Natural killer cell (primary cell): ENCODE measurements at regions not wholly inside any gene's neighbourhood (a gene's known extent, or its start where the extent isn't known, plus 50 kb on each side); places are given as distances from the start of the nearest gene placed in this dataset.

Source experiments
- ATAC-seq, 3 donors: fragments of 150-1000 bp in 2 of 3; fragments of 200-7000 bp in 1 of 3; cut with Tn5 transposase; 1 replicate in 1 of 3; 2 replicates in 2 of 3; pipeline ENCODE4 v1.10.0; 2021; ENCODE audit warnings: mild to moderate bottlenecking in 2 of 3, moderate library complexity in 2 of 3
- DNase-seq, 2 donors: peaks; one replicate each; pipeline versions ENCODE4 v3.0.0 to v3.0.0-alpha.2; 2013 to 2021; ENCODE audit warnings: mixed read lengths in 1 of 2
- H3K27ac ChIP-seq: one replicate; pipeline ENCODE4 v1.5.1; 2013; ENCODE audit warnings: mild to moderate bottlenecking, low read length
- H3K27me3 ChIP-seq: one replicate; pipeline ENCODE4 v1.6.1; 2013; ENCODE audit warnings: low read length; ENCODE audit not compliant: control insufficient read depth, insufficient read depth
- H3K36me3 ChIP-seq: one replicate; pipeline ENCODE4 v1.6.1; 2013; ENCODE audit warnings: low read length; ENCODE audit not compliant: control insufficient read depth, insufficient read depth
- H3K4me1 ChIP-seq: one replicate; pipeline ENCODE4 v1.6.1; 2013; ENCODE audit warnings: low read length; ENCODE audit not compliant: control insufficient read depth, insufficient read depth
- H3K4me3 ChIP-seq: one replicate; pipeline ENCODE4 v1.5.1; 2013; ENCODE audit warnings: low read length
- H3K9me3 ChIP-seq: one replicate; pipeline ENCODE4 v1.6.1; 2013; ENCODE audit warnings: low read length; ENCODE audit not compliant: control insufficient read depth, insufficient read depth
- H3K27ac Mint-ChIP-seq, 2 donors: one replicate each; pipeline ENCODE4 v1.8.0; 2022; ENCODE audit warnings: mild to moderate bottlenecking in 2 of 2, mixed read lengths in 2 of 2, moderate library complexity in 1 of 2
- H3K27me3 Mint-ChIP-seq, 2 donors: one replicate each; pipeline ENCODE4 v1.8.0; 2022; ENCODE audit warnings: low read depth in 2 of 2, mixed read lengths in 2 of 2
- H3K36me3 Mint-ChIP-seq: one replicate; pipeline ENCODE4 v1.8.0; 2022; ENCODE audit warnings: mixed read lengths
- H3K4me1 Mint-ChIP-seq, 2 donors: one replicate each; pipeline ENCODE4 v1.8.0; 2022; ENCODE audit warnings: mixed read lengths in 2 of 2
- H3K4me3 Mint-ChIP-seq: one replicate; pipeline ENCODE4 v1.8.0; 2022; ENCODE audit warnings: mild to moderate bottlenecking, moderate library complexity, mixed read lengths
- H3K9me3 Mint-ChIP-seq, 2 donors: one replicate each; pipeline ENCODE4 v1.8.0; 2022; ENCODE audit warnings: mixed read lengths in 2 of 2
- CTCF ChIP-seq: fragments of 200-600 bp; IDR thresholded peaks from one replicate; pipeline ENCODE4 v1.8.0; 2022; ENCODE audit warnings: antibody characterized with exemption
- WGBS: methylation state at CpG from one replicate; pipeline ENCODE4 v1.1.7; 2013; ENCODE audit warnings: missing lambda C conversion rate; ENCODE audit not compliant: insufficient coverage; 5-methylcytosine and 5-hydroxymethylcytosine counted together
- intact Hi-C: fragments of 100-400 bp; cut with micrococcal nuclease; formaldehyde crosslinking; loops from one replicate; pipeline ENCODE4 v1.14.2; 2022

DNA sequence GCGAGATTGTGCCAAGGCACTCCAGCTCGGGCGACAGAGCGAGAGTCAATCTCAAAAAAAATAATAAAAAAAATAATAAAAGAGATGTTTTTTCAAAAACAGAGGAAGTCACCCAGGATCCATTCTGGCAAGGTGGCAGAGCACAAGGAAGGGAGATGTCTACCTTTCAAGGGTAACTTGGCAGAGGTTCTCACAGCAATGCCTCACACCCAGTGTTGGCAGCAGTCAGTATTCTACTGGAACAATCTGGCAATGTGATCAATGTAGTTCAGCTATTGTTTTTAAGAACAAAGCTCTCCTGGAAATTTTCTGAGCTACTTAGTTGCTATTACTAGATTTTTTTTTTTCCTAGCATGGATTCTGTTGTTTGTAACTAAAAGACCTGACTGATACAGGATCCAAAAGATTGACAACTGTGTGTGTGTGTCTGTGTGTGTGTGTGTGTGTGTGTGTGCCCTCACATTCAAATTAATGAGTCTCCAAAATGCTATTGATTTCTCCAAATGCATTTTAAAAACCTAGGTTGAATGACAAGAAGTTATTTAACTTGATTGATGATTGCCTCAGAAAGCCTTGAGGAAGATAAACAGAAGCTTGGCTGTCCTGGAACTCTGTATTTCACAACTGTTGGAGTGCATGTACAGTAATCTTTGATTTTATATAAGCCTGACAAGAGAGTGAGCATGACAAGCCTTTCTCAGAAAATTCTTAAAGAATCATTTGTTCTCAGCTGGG is 114.1 kb upstream of the RREB1 start:
- intact Hi-C loops: no loop called here
- no peak overlapping the region for H3K27ac ChIP-seq
- ATAC-seq (no peak), DNase-seq (no peak)
- 100% methylated on average over 3 of the region's 4 CpGs for WGBS
- H3K27me3 Mint-ChIP-seq: no peaks in the 10 kb centered on the region
- H3K9me3 ChIP-seq: no peaks in the 10 kb centered on the region
- H3K4me3 ChIP-seq: no peak overlapping the region
- no peaks in the 10 kb centered on the region for H3K36me3 Mint-ChIP-seq
- no peaks in the 10 kb centered on the region for H3K9me3 Mint-ChIP-seq
- H3K4me3 Mint-ChIP-seq: no peak overlapping the region
- no peaks in the 10 kb centered on the region for H3K36me3 ChIP-seq
- H3K4me1 Mint-ChIP-seq: no peaks in the 10 kb centered on the region
- no peak overlapping the region for H3K27ac Mint-ChIP-seq
- no peaks in the 10 kb centered on the region for H3K4me1 ChIP-seq
- TF ChIP-seq CTCF: no peak
- no peaks in the 10 kb centered on the region for H3K27me3 ChIP-seq

- H3K4me1 Mint-ChIP-seq: no peaks in the 10 kb centered on the region
- H3K36me3 ChIP-seq: no peaks in the 10 kb centered on the region
- no peak for DNase-seq
- H3K4me3 ChIP-seq: no peak overlapping the region
- no peaks in the 10 kb centered on the region for H3K4me1 ChIP-seq
- H3K9me3 Mint-ChIP-seq: no peaks in the 10 kb centered on the region
- WGBS: 92% methylated on average over 8 of the region's 8 CpGs
- no peaks in the 10 kb centered on the region for H3K36me3 Mint-ChIP-seq
- no peak overlapping the region for H3K27ac Mint-ChIP-seq
- intact Hi-C loops: no loop called here
- H3K4me3 Mint-ChIP-seq: no peak overlapping the region
- no peak overlapping the region for H3K27ac ChIP-seq
- no peaks in the 10 kb centered on the region for H3K9me3 ChIP-seq
- H3K27me3 Mint-ChIP-seq: no peaks in the 10 kb centered on the region
- no peak for ATAC-seq
- no peak for TF ChIP-seq CTCF
- H3K27me3 ChIP-seq: no peaks in the 10 kb centered on the region
These were observed 113.0 kb upstream of the RREB1 start for GRCh38 chr6:6994796-6995195.

GRCh38 chr6:6995328-6995727 is 112.4 kb upstream of the RREB1 start:
- ATAC-seq (no peak), DNase-seq (no peak)
- Histone ChIP-seq H3K4me1 (no peaks in the 10 kb centered on the region), H3K36me3 (no peaks in the 10 kb centered on the region), H3K9me3 (no peaks in the 10 kb centered on the region), H3K4me3 (no peak overlapping the region), H3K27ac (no peak overlapping the region), H3K27me3 (no peaks in the 10 kb centered on the region)
- 87% methylated on average over 1 of the region's 1 CpG for WGBS
- Mint-ChIP-seq H3K27me3 (no peaks in the 10 kb centered on the region), H3K4me3 (no peak overlapping the region), H3K36me3 (no peaks in the 10 kb centered on the region), H3K9me3 (no peaks in the 10 kb centered on the region), H3K4me1 (no peaks in the 10 kb centered on the region), H3K27ac (no peak overlapping the region)
- TF ChIP-seq CTCF: no peak
- intact Hi-C loops: no loop called here

GRCh38 chr6:6996124-6996523 is 111.6 kb upstream of the RREB1 start:
- Histone ChIP-seq H3K27me3 (no peaks in the 10 kb centered on the region), H3K36me3 (no peaks in the 10 kb centered on the region), H3K4me1 (no peaks in the 10 kb centered on the region), H3K4me3 (no peak overlapping the region), H3K9me3 (no peaks in the 10 kb centered on the region), H3K27ac (no peak overlapping the region)
- DNase-seq (no peak), ATAC-seq (no peak)
- no peaks in the 10 kb centered on the region for H3K27me3 Mint-ChIP-seq
- H3K27ac Mint-ChIP-seq: no peak overlapping the region
- no peaks in the 10 kb centered on the region for H3K36me3 Mint-ChIP-seq
- no peaks in the 10 kb centered on the region for H3K9me3 Mint-ChIP-seq
- no peak overlapping the region for H3K4me3 Mint-ChIP-seq
- no peak for TF ChIP-seq CTCF
- intact Hi-C loops: no loop called here
- WGBS: 88% methylated on average over 2 of the region's 2 CpGs
- no peaks in the 10 kb centered on the region for H3K4me1 Mint-ChIP-seq
